ENCODE measurements at regions not wholly inside any gene's neighbourhood (a gene's known extent, or its start where the extent isn't known, plus 50 kb on each side); places are given as distances from the start of the nearest gene placed in this dataset.

DNA sequence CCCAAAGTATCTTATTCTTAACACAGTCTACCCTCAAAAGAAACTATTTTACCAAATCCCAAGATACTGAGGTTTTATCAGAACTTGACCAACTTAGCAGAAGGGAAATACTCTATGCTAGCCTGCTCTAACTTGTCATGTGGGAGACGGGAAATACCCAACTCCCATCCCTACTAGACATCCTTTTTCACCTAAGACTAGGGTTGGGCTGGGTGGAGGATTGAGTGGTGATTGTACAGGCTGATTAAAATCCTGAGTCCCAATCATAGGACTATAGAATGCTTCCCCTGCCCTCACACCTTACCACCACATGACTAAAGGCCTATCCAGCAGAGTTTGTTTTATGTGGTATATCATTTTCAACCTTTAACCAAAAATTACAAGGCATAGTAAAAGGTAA lies 786.5 kb downstream of the TAF11L14 start:
- TF ChIP-seq SPI1 (IDR thresholded peaks at IDR 0.05; ENCODE audit: borderline replicate concordance, low read depth) (no peak), POLR2AphosphoS5 (IDR thresholded peaks at IDR 0.05; ENCODE audit: low read depth) (no peak), GABPA (IDR thresholded peaks at IDR 0.05; ENCODE audit: low read depth) (no peak)
- TF ChIP-seq, protein P1, sequence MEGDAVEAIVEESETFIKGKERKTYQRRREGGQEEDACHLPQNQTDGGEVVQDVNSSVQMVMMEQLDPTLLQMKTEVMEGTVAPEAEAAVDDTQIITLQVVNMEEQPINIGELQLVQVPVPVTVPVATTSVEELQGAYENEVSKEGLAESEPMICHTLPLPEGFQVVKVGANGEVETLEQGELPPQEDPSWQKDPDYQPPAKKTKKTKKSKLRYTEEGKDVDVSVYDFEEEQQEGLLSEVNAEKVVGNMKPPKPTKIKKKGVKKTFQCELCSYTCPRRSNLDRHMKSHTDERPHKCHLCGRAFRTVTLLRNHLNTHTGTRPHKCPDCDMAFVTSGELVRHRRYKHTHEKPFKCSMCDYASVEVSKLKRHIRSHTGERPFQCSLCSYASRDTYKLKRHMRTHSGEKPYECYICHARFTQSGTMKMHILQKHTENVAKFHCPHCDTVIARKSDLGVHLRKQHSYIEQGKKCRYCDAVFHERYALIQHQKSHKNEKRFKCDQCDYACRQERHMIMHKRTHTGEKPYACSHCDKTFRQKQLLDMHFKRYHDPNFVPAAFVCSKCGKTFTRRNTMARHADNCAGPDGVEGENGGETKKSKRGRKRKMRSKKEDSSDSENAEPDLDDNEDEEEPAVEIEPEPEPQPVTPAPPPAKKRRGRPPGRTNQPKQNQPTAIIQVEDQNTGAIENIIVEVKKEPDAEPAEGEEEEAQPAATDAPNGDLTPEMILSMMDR (IDR thresholded peaks at IDR 0.05; ENCODE audit: insufficient read depth, low read length): no peak
- TF ChIP-seq, protein P2, sequence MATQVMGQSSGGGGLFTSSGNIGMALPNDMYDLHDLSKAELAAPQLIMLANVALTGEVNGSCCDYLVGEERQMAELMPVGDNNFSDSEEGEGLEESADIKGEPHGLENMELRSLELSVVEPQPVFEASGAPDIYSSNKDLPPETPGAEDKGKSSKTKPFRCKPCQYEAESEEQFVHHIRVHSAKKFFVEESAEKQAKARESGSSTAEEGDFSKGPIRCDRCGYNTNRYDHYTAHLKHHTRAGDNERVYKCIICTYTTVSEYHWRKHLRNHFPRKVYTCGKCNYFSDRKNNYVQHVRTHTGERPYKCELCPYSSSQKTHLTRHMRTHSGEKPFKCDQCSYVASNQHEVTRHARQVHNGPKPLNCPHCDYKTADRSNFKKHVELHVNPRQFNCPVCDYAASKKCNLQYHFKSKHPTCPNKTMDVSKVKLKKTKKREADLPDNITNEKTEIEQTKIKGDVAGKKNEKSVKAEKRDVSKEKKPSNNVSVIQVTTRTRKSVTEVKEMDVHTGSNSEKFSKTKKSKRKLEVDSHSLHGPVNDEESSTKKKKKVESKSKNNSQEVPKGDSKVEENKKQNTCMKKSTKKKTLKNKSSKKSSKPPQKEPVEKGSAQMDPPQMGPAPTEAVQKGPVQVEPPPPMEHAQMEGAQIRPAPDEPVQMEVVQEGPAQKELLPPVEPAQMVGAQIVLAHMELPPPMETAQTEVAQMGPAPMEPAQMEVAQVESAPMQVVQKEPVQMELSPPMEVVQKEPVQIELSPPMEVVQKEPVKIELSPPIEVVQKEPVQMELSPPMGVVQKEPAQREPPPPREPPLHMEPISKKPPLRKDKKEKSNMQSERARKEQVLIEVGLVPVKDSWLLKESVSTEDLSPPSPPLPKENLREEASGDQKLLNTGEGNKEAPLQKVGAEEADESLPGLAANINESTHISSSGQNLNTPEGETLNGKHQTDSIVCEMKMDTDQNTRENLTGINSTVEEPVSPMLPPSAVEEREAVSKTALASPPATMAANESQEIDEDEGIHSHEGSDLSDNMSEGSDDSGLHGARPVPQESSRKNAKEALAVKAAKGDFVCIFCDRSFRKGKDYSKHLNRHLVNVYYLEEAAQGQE (IDR thresholded peaks at IDR 0.05; ENCODE audit: insufficient replicate concordance, low read depth): no peak
- no peak for DNase-seq (ENCODE audit: low read depth in 1 of 2, low spot score in 1 of 2)
- no peak overlapping the region for H3K4me3 ChIP-seq (replicated peaks; ENCODE audit: insufficient read depth, low read length)
- no peaks in the 10 kb centered on the region for H3K27me3 ChIP-seq (ENCODE audit: insufficient read depth, poor library complexity, severe bottlenecking)
- H3K27ac ChIP-seq (replicated peaks): no peak overlapping the region

DNA sequence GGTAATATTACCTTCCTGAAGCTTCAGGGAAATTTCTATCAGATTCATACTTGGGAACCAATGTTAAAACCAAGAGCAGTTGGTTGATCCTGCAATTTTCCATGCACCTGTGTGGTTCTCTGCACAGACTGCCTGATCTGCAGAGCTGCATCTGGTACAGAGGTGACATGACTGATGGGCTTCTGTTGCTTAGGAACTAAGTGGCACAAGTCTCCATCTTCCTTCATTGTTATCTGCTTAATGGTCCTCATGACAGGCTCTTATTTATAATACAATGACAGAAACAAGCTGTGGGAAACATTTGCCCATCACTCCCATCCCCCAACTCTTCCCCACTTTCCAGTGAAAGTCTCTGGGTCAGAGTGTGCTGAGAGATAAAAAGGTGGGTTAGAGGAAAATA lies 799.1 kb downstream of the TAF11L14 start:
- DNase-seq (ENCODE audit: low read depth in 1 of 2, low spot score in 1 of 2): no peak
- Histone ChIP-seq H3K27ac (replicated peaks) (no peak overlapping the region), H3K27me3 (ENCODE audit: insufficient read depth, poor library complexity, severe bottlenecking) (no peaks in the 10 kb centered on the region), H3K4me3 (replicated peaks; ENCODE audit: insufficient read depth, low read length) (no peak overlapping the region)
- TF ChIP-seq POLR2AphosphoS5 (IDR thresholded peaks at IDR 0.05; ENCODE audit: low read depth): no peak
- TF ChIP-seq, protein P1 (IDR thresholded peaks at IDR 0.05; ENCODE audit: insufficient read depth, low read length): no peak
- TF ChIP-seq, protein P2 (IDR thresholded peaks at IDR 0.05; ENCODE audit: insufficient replicate concordance, low read depth): no peak
- no peak for TF ChIP-seq GABPA (IDR thresholded peaks at IDR 0.05; ENCODE audit: low read depth)
- TF ChIP-seq SPI1 (IDR thresholded peaks at IDR 0.05; ENCODE audit: borderline replicate concordance, low read depth): no peak

- Histone ChIP-seq H3K4me3 (replicated peaks; ENCODE audit: insufficient read depth, low read length) (no peak overlapping the region), H3K27me3 (ENCODE audit: insufficient read depth, poor library complexity, severe bottlenecking) (no peaks in the 10 kb centered on the region), H3K27ac (replicated peaks) (no peak overlapping the region)
- no peak for DNase-seq (ENCODE audit: low read depth in 1 of 2, low spot score in 1 of 2)
- TF ChIP-seq GABPA (IDR thresholded peaks at IDR 0.05; ENCODE audit: low read depth): no peak
- TF ChIP-seq, protein P1 (IDR thresholded peaks at IDR 0.05; ENCODE audit: insufficient read depth, low read length): no peak
- TF ChIP-seq, protein P2 (IDR thresholded peaks at IDR 0.05; ENCODE audit: insufficient replicate concordance, low read depth): no peak
- no peak for TF ChIP-seq SPI1 (IDR thresholded peaks at IDR 0.05; ENCODE audit: borderline replicate concordance, low read depth)
- no peak for TF ChIP-seq POLR2AphosphoS5 (IDR thresholded peaks at IDR 0.05; ENCODE audit: low read depth)
Observed at GRCh38 chr5:18438126-18438525, 803.9 kb downstream of the TAF11L14 start.

Data from HL-60 (cell line).